AG04449 (cell line): ENCODE measurements at regions not wholly inside any gene's neighbourhood (a gene's known extent, or its start where the extent isn't known, plus 50 kb on each side); places are given as distances from the start of the nearest gene placed in this dataset.

ENCODE experiments used
- CTCF ChIA-PET: fragments of 350-600 bp; formaldehyde crosslinking; extraction: SDS; loops from one replicate; lab custom pipeline; 2021; ENCODE audit warnings: antibody characterized with exemption; lab: Yijun Ruan, JAX
- POLR2A ChIA-PET: fragments of 400-600, 350-600 bp; formaldehyde crosslinking; extraction: SDS; loops from one replicate; lab custom pipeline; 2020; ENCODE audit warnings: antibody characterized with exemption, inconsistent platforms; lab: Yijun Ruan, JAX
- DNase-seq: peaks from one replicate; pipeline ENCODE4 v3.0.0-alpha.2; 2010; ENCODE audit warnings: low read depth, low spot score
- H3K4me3 ChIP-seq: 2 replicates; pipeline ENCODE4 v1.5.1; 2011; ENCODE audit warnings: low read depth, mild to moderate bottlenecking, control low read depth, low read length
- TF ChIP-seq, protein P1 (sequence below): IDR thresholded peaks from one replicate; pipeline ENCODE4 v1.5.1; 2011; ENCODE audit warnings: mild to moderate bottlenecking, moderate library complexity, low read length, control low read depth, inconsistent platforms; ENCODE audit not compliant: insufficient read depth; ENCODE audit errors: missing control alignments

DNA sequence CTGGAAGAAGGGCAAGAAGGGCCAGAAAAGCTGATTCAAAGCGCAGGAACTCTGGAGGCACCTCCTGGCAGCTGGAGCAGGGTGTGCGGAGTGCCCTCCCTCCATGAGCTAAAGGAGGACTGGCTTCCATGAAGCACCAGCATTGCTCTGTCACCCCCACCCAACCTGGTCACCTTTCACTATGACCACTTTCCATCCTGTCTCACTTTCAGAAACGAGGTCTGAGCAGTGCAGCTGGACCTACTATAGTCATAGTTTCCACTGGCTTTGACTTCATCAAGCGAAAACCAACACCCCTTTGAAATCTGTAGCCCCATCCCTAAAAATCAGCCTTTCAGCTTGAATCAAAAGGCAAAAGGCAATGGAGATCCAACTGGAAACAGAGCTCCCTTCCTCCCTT is 84.8 kb upstream of the CACNA1E start:
- TF ChIP-seq, protein P1, sequence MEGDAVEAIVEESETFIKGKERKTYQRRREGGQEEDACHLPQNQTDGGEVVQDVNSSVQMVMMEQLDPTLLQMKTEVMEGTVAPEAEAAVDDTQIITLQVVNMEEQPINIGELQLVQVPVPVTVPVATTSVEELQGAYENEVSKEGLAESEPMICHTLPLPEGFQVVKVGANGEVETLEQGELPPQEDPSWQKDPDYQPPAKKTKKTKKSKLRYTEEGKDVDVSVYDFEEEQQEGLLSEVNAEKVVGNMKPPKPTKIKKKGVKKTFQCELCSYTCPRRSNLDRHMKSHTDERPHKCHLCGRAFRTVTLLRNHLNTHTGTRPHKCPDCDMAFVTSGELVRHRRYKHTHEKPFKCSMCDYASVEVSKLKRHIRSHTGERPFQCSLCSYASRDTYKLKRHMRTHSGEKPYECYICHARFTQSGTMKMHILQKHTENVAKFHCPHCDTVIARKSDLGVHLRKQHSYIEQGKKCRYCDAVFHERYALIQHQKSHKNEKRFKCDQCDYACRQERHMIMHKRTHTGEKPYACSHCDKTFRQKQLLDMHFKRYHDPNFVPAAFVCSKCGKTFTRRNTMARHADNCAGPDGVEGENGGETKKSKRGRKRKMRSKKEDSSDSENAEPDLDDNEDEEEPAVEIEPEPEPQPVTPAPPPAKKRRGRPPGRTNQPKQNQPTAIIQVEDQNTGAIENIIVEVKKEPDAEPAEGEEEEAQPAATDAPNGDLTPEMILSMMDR = no peak
- no peak for DNase-seq
- ChIA-PET CTCF (interaction anchor here (1.0 to 1.4 kb wide), 2 partner anchors 25 to 208 kb away, joined by 3 to 5 read pairs; no protein-coding TSS in a partner anchor), POLR2A (no interaction called here)
- no peak overlapping the region for H3K4me3 ChIP-seq

DNA sequence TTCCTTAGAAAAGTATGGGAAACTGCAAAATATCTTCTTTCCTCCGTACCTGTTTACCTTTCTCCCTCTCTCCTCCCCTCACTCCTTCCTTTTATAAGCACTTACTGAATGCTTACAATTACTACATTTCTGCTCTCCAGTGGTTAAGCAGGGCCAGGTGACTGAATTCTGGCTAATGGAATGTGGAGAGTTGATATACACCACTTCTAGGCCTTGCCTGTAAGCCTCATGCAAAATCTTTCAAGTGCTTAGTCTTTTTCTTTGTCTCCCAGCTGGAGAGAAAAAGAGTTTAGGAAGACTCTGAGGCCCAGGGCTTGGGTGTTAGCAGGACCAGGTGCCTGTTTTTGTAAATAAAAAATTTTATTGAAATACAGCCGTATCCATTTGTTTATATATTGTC is 77.7 kb upstream of the CACNA1E start:
- DNase-seq = no peak
- POLR2A ChIA-PET = no interaction called here
- TF ChIP-seq, protein P1 = no peak
- no peak overlapping the region for H3K4me3 ChIP-seq
- CTCF ChIA-PET = interaction anchor here (1.4 kb wide), 1 partner anchor 218 kb away, joined by 4 read pairs; no protein-coding TSS in a partner anchor

DNA sequence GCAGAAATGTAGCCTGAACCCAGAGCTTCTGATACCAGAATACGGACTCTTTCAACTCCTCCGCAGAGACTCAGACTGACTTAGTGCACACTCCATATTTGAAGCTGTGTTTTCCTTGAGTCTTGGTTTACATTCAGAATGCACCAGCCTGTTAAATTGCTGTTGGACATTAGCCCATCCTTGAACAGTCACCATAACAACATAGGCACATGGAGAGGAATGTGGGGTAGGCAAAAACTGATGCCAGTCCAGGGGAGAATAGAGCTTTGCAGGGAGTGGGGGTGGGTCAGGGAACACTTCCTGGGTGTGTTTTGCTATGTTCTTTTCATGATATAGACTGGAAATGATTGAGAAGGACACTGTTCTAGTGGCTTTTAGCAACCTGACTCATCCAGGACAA is 76.3 kb upstream of the CACNA1E start:
- POLR2A ChIA-PET = no interaction called here

DNA sequence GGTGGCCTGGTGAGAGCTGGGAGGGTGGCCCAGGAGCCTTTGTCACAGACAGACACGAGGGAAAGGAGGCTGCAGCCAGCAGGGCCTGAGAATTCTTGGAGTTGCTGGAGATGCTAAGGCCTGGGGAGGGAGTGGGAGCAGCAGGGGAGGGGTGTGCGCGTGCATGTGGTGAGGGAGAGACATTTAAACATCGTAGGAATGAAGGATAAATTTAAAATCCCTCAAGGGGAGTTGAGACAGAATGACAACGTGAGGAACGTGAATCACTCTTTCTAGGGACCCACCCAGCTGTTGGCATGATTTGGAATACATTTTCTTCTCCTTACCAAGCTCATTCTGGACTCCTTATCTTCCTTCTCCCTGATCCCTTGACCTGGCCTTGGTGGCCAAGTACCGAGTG is 73.3 kb upstream of the CACNA1E start:
- ChIA-PET CTCF (no interaction called here), POLR2A (no interaction called here)
- DNase-seq = no peak
- no peak overlapping the region for H3K4me3 ChIP-seq
- TF ChIP-seq, protein P1 = no peak

More for the DNA sequence above, 76.3 kb upstream of the CACNA1E start:
- CTCF ChIA-PET = interaction anchor here (0.8 to 1.4 kb wide), 2 partner anchors 13 to 220 kb away, joined by 3 to 4 read pairs; no protein-coding TSS in a partner anchor
- H3K4me3 ChIP-seq = no peak overlapping the region
- TF ChIP-seq, protein P1 = no peak
- DNase-seq = no peak

DNA sequence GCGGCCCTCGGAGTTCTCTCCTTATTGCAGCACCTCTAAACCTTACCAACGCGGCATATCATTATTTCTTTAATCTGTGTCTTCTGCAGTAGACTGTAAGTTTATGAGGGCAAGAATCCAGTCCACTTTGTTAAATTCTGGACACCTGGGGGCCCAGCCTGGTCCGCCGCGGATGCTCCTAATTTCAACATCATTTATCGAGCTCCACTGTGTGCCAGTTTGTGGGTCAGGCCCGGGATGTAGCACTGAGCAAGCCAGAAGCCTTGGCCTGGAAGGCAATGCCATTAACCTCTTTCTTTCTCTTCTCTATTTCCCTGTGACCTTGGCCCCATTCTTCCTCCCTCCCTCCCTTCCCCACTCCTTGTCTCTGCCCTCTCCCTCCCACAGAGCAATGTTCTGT is 70.6 kb upstream of the CACNA1E start:
- TF ChIP-seq, protein P1 = no peak
- CTCF ChIA-PET = no interaction called here

DNA sequence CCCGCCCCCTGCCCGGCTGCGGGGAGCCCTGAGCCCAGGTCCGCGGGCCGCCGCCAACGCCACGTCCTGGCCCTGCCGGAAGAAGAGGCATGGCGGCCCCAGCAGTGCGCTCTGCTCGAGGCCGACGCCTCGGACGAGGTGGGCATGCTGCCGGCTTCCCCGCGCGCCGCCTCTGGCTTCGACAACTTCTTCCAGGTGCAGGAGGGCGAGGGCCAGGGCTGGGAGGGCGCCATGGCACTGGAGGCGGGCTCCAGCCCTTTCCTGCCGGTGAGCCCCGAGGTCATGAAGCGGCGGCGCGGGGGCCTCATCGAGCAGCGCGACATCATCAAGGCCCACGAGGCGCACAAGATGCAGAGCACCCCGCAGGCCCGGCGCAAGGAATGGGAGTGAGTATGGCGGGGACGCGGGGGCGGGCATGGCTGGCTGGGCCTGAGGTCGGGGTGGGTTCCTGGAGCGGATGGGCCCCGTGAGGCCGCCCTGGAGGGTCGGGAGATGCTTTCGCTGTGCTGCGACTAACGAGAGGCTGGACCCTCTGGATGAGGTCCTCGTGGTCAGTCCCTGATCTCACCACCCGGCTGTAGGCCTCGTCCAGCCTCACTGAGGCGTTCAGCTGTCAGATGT is 70.0 kb upstream of the CACNA1E start:
- no peak overlapping the region for H3K4me3 ChIP-seq
- CTCF ChIA-PET = no interaction called here
- TF ChIP-seq, protein P1 = no peak
- no peak for DNase-seq
- POLR2A ChIA-PET = no interaction called here

More for the DNA sequence above, 70.6 kb upstream of the CACNA1E start:
- no peak for DNase-seq
- no peak overlapping the region for H3K4me3 ChIP-seq
- POLR2A ChIA-PET = no interaction called here
